ENCODE measurements at regions not wholly inside any gene's neighbourhood (a gene's known extent, or its start where the extent isn't known, plus 50 kb on each side); places are given as distances from the start of the nearest gene placed in this dataset.

- TF ChIP-seq CTCF (conservative IDR thresholded peaks at IDR 0.05; ENCODE audit: low read depth in 2 of 2) = no peak
- no peak for TF ChIP-seq REST (IDR thresholded peaks at IDR 0.05; ENCODE audit: unreplicated experiment)
- no peak for TF ChIP-seq POLR2AphosphoS5 (IDR thresholded peaks at IDR 0.05; ENCODE audit: low read depth)
- TF ChIP-seq ZNF114 (CRISPR knock-in tag; IDR thresholded peaks at IDR 0.05) = no peak
- TF ChIP-seq EZH2phosphoT487 (IDR thresholded peaks at IDR 0.05; ENCODE audit: unreplicated experiment) = no peak
- no peak for TF ChIP-seq EZH2 (IDR thresholded peaks at IDR 0.05; ENCODE audit: low read depth, unreplicated experiment)
- no peak for TF ChIP-seq NANOG (IDR thresholded peaks at IDR 0.05; ENCODE audit: borderline replicate concordance)
- no peak for TF ChIP-seq CREB1 (CRISPR knock-in tag; IDR thresholded peaks at IDR 0.05; ENCODE audit: low read depth)
- no peak for TF ChIP-seq ZNF331 (CRISPR knock-in tag; IDR thresholded peaks at IDR 0.05; ENCODE audit: low read depth)
- no peak for TF ChIP-seq JUNB (IDR thresholded peaks at IDR 0.05; ENCODE audit: unreplicated experiment)
- TF ChIP-seq ETS1 (IDR thresholded peaks at IDR 0.05) = no peak
These were observed 242.1 kb downstream of the TSHZ3 start for GRCh38 chr19:31107096-31107495.
